SK-N-SH (cell line): ENCODE measurements at regions not wholly inside any gene's neighbourhood (a gene's known extent, or its start where the extent isn't known, plus 50 kb on each side); places are given as distances from the start of the nearest gene placed in this dataset.

ENCODE experiments used
- CTCF ChIA-PET: fragments of 300-600, 350-600 bp; formaldehyde crosslinking; extraction: SDS; loops from one replicate; lab custom pipeline; 2021; lab: Yijun Ruan, JAX
- POLR2A ChIA-PET: fragments of 350-600 bp; sonication (Branson Sonifier 250); formaldehyde crosslinking; extraction: SDS; loops from one replicate; lab custom pipeline; 2020; ENCODE audit warnings: antibody characterized with exemption, inconsistent platforms; lab: Yijun Ruan, JAX
- DNase-seq: peaks from one replicate; pipeline ENCODE4 v3.0.0; 2012
- H2AFZ ChIP-seq: fragments of 200-600 bp; sonication (generic); 2 replicates; pipeline ENCODE4 v1.8.1; 2016; ENCODE audit warnings: antibody characterized with exemption, mild to moderate bottlenecking, low read depth
- H3F3A ChIP-seq: fragments of 200-600 bp; sonication (generic); replicated peaks from 2 replicates; pipeline ENCODE3; 2016; ENCODE audit warnings: antibody characterized with exemption, mild to moderate bottlenecking; ENCODE audit not compliant: insufficient read depth
- H3K27ac ChIP-seq, 2 experiments: fragments of 200-500 bp in 1 of 2; fragments of 200-600 bp in 1 of 2; sonication (Bioruptor generic) in 1 of 2; sonication (generic), shearing (Covaris generic) in 1 of 2; 2 replicates each; pipeline versions ENCODE4 v1.5.1 to v1.6.1; 2014 to 2016; ENCODE audit warnings: low read depth in 2 of 2, inconsistent platforms in 1 of 2, low read length in 1 of 2, mild to moderate bottlenecking in 1 of 2, mixed read lengths in 1 of 2
- H3K27me3 ChIP-seq: fragments of 200-600 bp; sonication (generic), shearing (Covaris generic); 2 replicates; pipeline ENCODE4 v1.6.1; 2016; ENCODE audit warnings: mixed run types; ENCODE audit not compliant: insufficient read depth
- H3K36me3 ChIP-seq, 2 experiments: fragments of 200-500 bp in 1 of 2; fragments of 200-600 bp in 1 of 2; sonication (Bioruptor generic) in 1 of 2; sonication (generic) in 1 of 2; replicated peaks in 1 of 2; 2 replicates each; pipeline versions ENCODE3 to v1.5.1; 2014 to 2016; ENCODE audit warnings: low read length in 1 of 2, mild to moderate bottlenecking in 1 of 2; ENCODE audit not compliant: insufficient read depth in 2 of 2, control insufficient read depth in 1 of 2
- H3K4me1 ChIP-seq, 2 experiments: fragments of 200-500 bp in 1 of 2; fragments of 200-600 bp in 1 of 2; sonication (Bioruptor generic) in 1 of 2; sonication (generic), shearing (Covaris generic) in 1 of 2; 2 replicates each; pipeline versions ENCODE4 v1.5.1 to v1.6.1; 2014 to 2016; ENCODE audit warnings: low read depth in 1 of 2, low read length in 1 of 2, mixed run types in 1 of 2; ENCODE audit not compliant: insufficient read depth in 2 of 2, control insufficient read depth in 1 of 2
- H3K4me2 ChIP-seq: fragments of 200-600 bp; sonication (generic), shearing (Covaris generic); 2 replicates; pipeline ENCODE4 v1.6.1; 2017; ENCODE audit warnings: mixed run types
- H3K4me3 ChIP-seq, 2 experiments: fragments of 200-500 bp in 1 of 2; fragments of 200-600 bp in 1 of 2; sonication (Bioruptor generic) in 1 of 2; sonication (generic), shearing (Covaris generic) in 1 of 2; 2 replicates each; pipeline versions ENCODE4 v1.5.1 to v1.8.1; 2014 to 2016; ENCODE audit warnings: low read depth in 2 of 2, inconsistent platforms in 1 of 2, low read length in 1 of 2, mild to moderate bottlenecking in 1 of 2, mixed read lengths in 1 of 2, moderate library complexity in 1 of 2
- H3K79me2 ChIP-seq: fragments of 200-600 bp; sonication (generic); 2 replicates; pipeline ENCODE4 v1.8.1; 2017; ENCODE audit warnings: mild to moderate bottlenecking; ENCODE audit not compliant: insufficient read depth
- H3K9ac ChIP-seq: fragments of 200-600 bp; sonication (generic); 2 replicates; pipeline ENCODE4 v1.6.1; 2017; ENCODE audit warnings: mixed run types
- H3K9me2 ChIP-seq: fragments of 200-600 bp; sonication (generic); 2 replicates; pipeline ENCODE4 v1.6.1; 2017; ENCODE audit warnings: mixed run types
- H3K9me3 ChIP-seq: fragments of 200-600 bp; sonication (generic); 2 replicates; pipeline ENCODE4 v1.6.1; 2017; ENCODE audit warnings: mixed run types, mild to moderate bottlenecking, moderate library complexity
- H4K20me1 ChIP-seq: fragments of 200-600 bp; sonication (generic); 2 replicates; pipeline ENCODE4 v1.6.1; 2017; ENCODE audit warnings: mild to moderate bottlenecking, mixed run types; ENCODE audit not compliant: insufficient read depth
- ELF1 ChIP-seq: IDR thresholded peaks from 2 replicates; pipeline ENCODE4 v1.4.0; 2012
- EP300 ChIP-seq, 2 experiments: IDR thresholded peaks; 2 replicates each; pipeline versions ENCODE4 v1.4.0 to v1.6.1; 2012; ENCODE audit warnings: borderline replicate concordance in 1 of 2, low read depth in 1 of 2, low read length in 1 of 2
- FOSL2 ChIP-seq: IDR thresholded peaks from 2 replicates; pipeline ENCODE4 v1.4.0; 2012; ENCODE audit warnings: low read depth, mild to moderate bottlenecking, moderate library complexity, borderline replicate concordance
- JUND ChIP-seq: IDR thresholded peaks from 2 replicates; pipeline ENCODE4 v1.4.0; 2012
- MXI1 ChIP-seq: IDR thresholded peaks from 2 replicates; pipeline ENCODE4 v1.6.1; 2012; ENCODE audit warnings: mild to moderate bottlenecking, low read depth, low read length, improper control_type of control experiment
- NRF1 ChIP-seq: IDR thresholded peaks from 2 replicates; pipeline ENCODE4 v1.6.1; 2012; ENCODE audit warnings: low read depth, mild to moderate bottlenecking, low read length
- POLR2AphosphoS5 ChIP-seq: IDR thresholded peaks from 2 replicates; pipeline ENCODE4 v1.6.1; 2012; ENCODE audit warnings: low read depth, low read length
- RCOR1 ChIP-seq: fragments of 150-350 bp; IDR thresholded peaks from 2 replicates; pipeline ENCODE4 v1.6.1; 2017; ENCODE audit warnings: antibody characterized with exemption, low read length
- RFX5 ChIP-seq: IDR thresholded peaks from 2 replicates; pipeline ENCODE4 v1.6.1; 2012; ENCODE audit warnings: mild to moderate bottlenecking, improper control_type of control experiment, low read length
- SMC3 ChIP-seq: IDR thresholded peaks from 2 replicates; pipeline ENCODE4 v1.6.1; 2012; ENCODE audit warnings: low read depth, low read length, improper control_type of control experiment
- TAF1 ChIP-seq: IDR thresholded peaks from 2 replicates; pipeline ENCODE4 v1.6.1; 2012; ENCODE audit warnings: low read depth, mild to moderate bottlenecking, low read length, moderate library complexity, borderline replicate concordance
- TEAD4 ChIP-seq: IDR thresholded peaks from 2 replicates; pipeline ENCODE4 v1.4.0; 2012; ENCODE audit warnings: mild to moderate bottlenecking, borderline replicate concordance; ENCODE audit not compliant: insufficient read depth
- WGBS: methylation state at CpG from one replicate; pipeline ENCODE4 v1.1.6; 2017; ENCODE audit warnings: low lambda C conversion rate; 5-methylcytosine and 5-hydroxymethylcytosine counted together
- TF ChIP-seq, protein P1 (sequence below): IDR thresholded peaks from 2 replicates; pipeline ENCODE4 v1.4.0; 2012; ENCODE audit warnings: low read depth, borderline replicate concordance
- TF ChIP-seq, protein P2 (sequence below): fragments of 150-350 bp; IDR thresholded peaks from 2 replicates; pipeline ENCODE4 v1.6.1; 2016; ENCODE audit warnings: mild to moderate bottlenecking, low read depth, low read length

DNA sequence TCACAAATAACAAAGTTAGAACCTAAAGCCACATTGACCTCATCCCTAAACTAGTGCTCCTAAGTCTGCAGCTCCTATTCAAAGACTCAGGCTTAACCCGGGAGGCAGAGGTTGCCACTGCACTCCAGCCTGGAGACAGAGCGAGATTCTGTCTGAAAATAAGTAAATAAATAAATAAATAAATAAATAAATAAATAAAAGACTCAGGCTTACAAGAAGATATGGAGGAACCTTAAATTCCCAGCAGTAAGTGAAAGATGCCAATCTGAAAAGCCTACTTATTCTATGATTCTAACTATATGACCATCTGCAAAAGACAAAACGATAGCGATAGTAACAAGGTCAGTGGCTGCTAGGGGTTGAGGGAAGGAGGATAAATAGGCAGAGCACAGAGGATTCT lies 101.7 kb downstream of the DDX1 start (continued):
- TF ChIP-seq RCOR1 (no peak), SMC3 (no peak), ELF1 (no peak), TEAD4 (no peak), POLR2AphosphoS5 (no peak)
- TF ChIP-seq, protein P1, sequence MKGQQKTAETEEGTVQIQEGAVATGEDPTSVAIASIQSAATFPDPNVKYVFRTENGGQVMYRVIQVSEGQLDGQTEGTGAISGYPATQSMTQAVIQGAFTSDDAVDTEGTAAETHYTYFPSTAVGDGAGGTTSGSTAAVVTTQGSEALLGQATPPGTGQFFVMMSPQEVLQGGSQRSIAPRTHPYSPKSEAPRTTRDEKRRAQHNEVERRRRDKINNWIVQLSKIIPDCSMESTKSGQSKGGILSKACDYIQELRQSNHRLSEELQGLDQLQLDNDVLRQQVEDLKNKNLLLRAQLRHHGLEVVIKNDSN = no peak

DNA sequence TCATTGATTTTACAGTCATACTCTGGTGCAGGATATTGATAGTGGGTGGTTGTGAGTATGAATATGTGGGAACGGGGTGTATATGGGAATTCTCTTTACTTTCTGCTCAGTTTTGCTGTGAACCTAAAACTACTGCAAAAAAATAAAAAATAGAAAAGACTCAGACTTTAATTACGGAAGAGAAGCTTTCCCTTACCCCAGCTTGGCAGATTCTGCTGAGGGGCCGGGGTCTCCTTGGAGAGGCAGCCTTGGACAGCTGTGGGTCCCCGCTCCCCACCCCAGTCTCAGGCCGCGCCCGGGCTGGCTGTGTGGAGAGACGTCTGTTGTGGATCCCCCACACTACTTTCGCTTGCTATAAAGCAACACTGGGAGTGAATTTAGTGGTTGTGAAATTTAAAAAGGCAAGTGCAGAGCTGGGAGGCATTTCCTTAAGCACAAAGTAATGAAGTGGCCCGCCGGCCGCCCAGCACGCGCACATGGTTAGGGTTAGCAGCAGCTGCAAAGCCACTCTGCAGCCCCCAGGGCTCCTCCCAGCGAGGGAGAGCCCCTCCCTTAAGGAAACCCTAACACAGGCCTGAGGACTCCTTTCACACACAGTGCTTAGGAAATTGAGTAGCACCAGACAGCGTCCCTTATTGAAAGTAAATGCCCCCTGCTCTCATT lies 102.4 kb downstream of the DDX1 start:
- no peaks in the 10 kb centered on the region for H3F3A ChIP-seq
- H3K4me2 ChIP-seq = no peak overlapping the region
- TF ChIP-seq NRF1 = no peak
- TF ChIP-seq EP300 (IDR thresholded peaks at IDR 0.05; ENCODE audit: borderline replicate concordance in 1 of 2, low read depth in 1 of 2, low read length in 1 of 2) = no peak
- no peak for TF ChIP-seq FOSL2
- no peak for TF ChIP-seq ELF1
- no peak for TF ChIP-seq MXI1
- TF ChIP-seq, protein P2, sequence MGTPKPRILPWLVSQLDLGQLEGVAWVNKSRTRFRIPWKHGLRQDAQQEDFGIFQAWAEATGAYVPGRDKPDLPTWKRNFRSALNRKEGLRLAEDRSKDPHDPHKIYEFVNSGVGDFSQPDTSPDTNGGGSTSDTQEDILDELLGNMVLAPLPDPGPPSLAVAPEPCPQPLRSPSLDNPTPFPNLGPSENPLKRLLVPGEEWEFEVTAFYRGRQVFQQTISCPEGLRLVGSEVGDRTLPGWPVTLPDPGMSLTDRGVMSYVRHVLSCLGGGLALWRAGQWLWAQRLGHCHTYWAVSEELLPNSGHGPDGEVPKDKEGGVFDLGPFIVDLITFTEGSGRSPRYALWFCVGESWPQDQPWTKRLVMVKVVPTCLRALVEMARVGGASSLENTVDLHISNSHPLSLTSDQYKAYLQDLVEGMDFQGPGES = no peak
- TF ChIP-seq RFX5 = no peak
- H3K27ac ChIP-seq = no peak overlapping the region
- H3K9ac ChIP-seq = no peak overlapping the region
- ChIA-PET CTCF (interaction anchor here (0.9 kb wide), 1 partner anchor 16 kb away, joined by 3 read pairs; no protein-coding TSS in a partner anchor), POLR2A (no interaction called here)
- no peaks in the 10 kb centered on the region for H3K79me2 ChIP-seq
- no peak for DNase-seq
- H3K4me1 ChIP-seq = no peaks in the 10 kb centered on the region; a peak in 1 of 4 replicates
- no peaks in the 10 kb centered on the region for H3K9me2 ChIP-seq
- WGBS = 55% methylated on average over 16 of the region's 16 CpGs
- H3K9me3 ChIP-seq = no peaks in the 10 kb centered on the region
- H2AFZ ChIP-seq = no peak overlapping the region
- H3K27me3 ChIP-seq = no peaks in the 10 kb centered on the region
- H4K20me1 ChIP-seq = no peaks in the 10 kb centered on the region
- H3K4me3 ChIP-seq = no peak overlapping the region
- no peaks in the 10 kb centered on the region for H3K36me3 ChIP-seq

DNA sequence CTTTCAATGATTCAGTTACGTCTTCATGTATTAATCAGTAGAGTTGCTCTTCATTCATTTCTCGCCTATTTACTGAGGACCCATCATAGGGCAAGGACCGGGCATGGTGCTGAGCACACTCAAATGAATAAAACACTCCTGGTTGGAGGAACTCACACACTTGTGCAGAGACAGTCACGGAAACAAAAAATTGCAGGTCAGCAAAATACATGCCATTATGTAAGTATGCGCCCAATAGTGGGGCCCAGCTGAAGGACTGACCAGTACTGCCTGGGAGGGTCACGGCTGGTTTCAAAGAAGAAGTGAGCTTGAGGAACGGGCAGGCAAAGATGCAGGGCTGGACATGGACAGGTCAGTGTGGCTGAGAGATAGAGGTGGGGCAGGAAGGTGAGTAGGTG lies 102.9 kb downstream of the DDX1 start:
- ChIA-PET POLR2A (no interaction called here), CTCF (interaction anchor here (0.9 kb wide), 1 partner anchor 17 kb away, joined by 3 read pairs; no protein-coding TSS in a partner anchor)
- Histone ChIP-seq H3K4me1 (no peaks in the 10 kb centered on the region), H3F3A (no peaks in the 10 kb centered on the region), H3K4me2 (no peak overlapping the region), H3K9me2 (no peaks in the 10 kb centered on the region), H3K79me2 (no peaks in the 10 kb centered on the region), H3K4me3 (no peak overlapping the region), H3K27me3 (no peaks in the 10 kb centered on the region), H3K9me3 (no peaks in the 10 kb centered on the region), H4K20me1 (no peaks in the 10 kb centered on the region), H3K9ac (no peak overlapping the region), H3K36me3 (no peaks in the 10 kb centered on the region), H2AFZ (no peak overlapping the region), H3K27ac (no peak overlapping the region)
- TF ChIP-seq TAF1 (no peak), JUND (no peak)
- no peak for DNase-seq
- WGBS = 50% methylated on average over 7 of the region's 7 CpGs
